NCI-H187 treated with DMSO at 0.1 percent for 48 hours (cell line): ENCODE measurements at regions not wholly inside any gene's neighbourhood (a gene's known extent, or its start where the extent isn't known, plus 50 kb on each side); places are given as distances from the start of the nearest gene placed in this dataset.

Experiments used
- DNase-seq: peaks from one replicate; lab custom pipeline; 2025; lab: John Stamatoyannopoulos, UW

- DNase-seq = no peak
These were observed 186.2 kb downstream of the ADSS2 start for GRCh38 chr1:244265507-244265906.

GRCh38 chr1:244269169-244269568 lies 182.5 kb downstream of the ADSS2 start:
- DNase-seq = no peak

- no peak for DNase-seq
These were observed 180.7 kb downstream of the ADSS2 start for GRCh38 chr1:244271004-244271403.

- no peak for DNase-seq
These were observed 179.9 kb downstream of the ADSS2 start for GRCh38 chr1:244271691-244272308.

GRCh38 chr1:244272471-244273261 lies 179.0 kb downstream of the ADSS2 start:
- peak; percentile 38 for DNase-seq

- no peak for DNase-seq
These were observed 178.4 kb downstream of the ADSS2 start for GRCh38 chr1:244273262-244273844.

GRCh38 chr1:244273845-244274619 lies 177.7 kb downstream of the ADSS2 start:
- DNase-seq = no peak

GRCh38 chr1:244276646-244277045 lies 175.1 kb downstream of the ADSS2 start:
- DNase-seq = no peak

GRCh38 chr1:244280201-244280600 lies 171.5 kb downstream of the ADSS2 start:
- DNase-seq = no peak

GRCh38 chr1:244280859-244281258 lies 170.8 kb downstream of the ADSS2 start:
- no peak for DNase-seq

GRCh38 chr1:244283772-244284171 lies 167.9 kb downstream of the ADSS2 start:
- no peak for DNase-seq

- DNase-seq = no peak
These were observed 167.0 kb downstream of the ADSS2 start for GRCh38 chr1:244284641-244285156.

- no peak for DNase-seq
These were observed 165.4 kb downstream of the ADSS2 start for GRCh38 chr1:244286341-244286740.

GRCh38 chr1:244287726-244288125 lies 164.0 kb downstream of the ADSS2 start:
- no peak for DNase-seq

GRCh38 chr1:244288663-244289062 lies 163.0 kb downstream of the ADSS2 start:
- no peak for DNase-seq

- no peak for DNase-seq
These were observed 161.5 kb downstream of the ADSS2 start for GRCh38 chr1:244289991-244290785.

- DNase-seq = no peak
These were observed 160.2 kb downstream of the ADSS2 start for GRCh38 chr1:244291236-244292201.

GRCh38 chr1:244294599-244295224 lies 157.0 kb downstream of the ADSS2 start:
- no peak for DNase-seq

- DNase-seq = no peak
These were observed 155.7 kb downstream of the ADSS2 start for GRCh38 chr1:244296003-244296402.

- DNase-seq = no peak
These were observed 155.3 kb downstream of the ADSS2 start for GRCh38 chr1:244296447-244296846.
